Caco-2 (cell line): ENCODE measurements at regions not wholly inside any gene's neighbourhood (a gene's known extent, or its start where the extent isn't known, plus 50 kb on each side); places are given as distances from the start of the nearest gene placed in this dataset.

ENCODE experiments used
- BruUV-seq: library from RNA; stranded (reverse); fragments of 400-500 nt; replicated peaks from 2 replicates; lab custom pipeline; 2021; lab: Mats Ljungman, UMichigan
- CTCF ChIA-PET: fragments of 300-600 bp; sonication (Branson Sonifier 250); formaldehyde crosslinking; loops from one replicate; lab custom pipeline; 2022; ENCODE audit warnings: antibody characterized with exemption; lab: Charles Lee
- POLR2A ChIA-PET: fragments of 300-600 bp; sonication (Branson Sonifier 250); formaldehyde crosslinking; loops from one replicate; lab custom pipeline; 2022; ENCODE audit warnings: antibody characterized with exemption; lab: Charles Lee
- DNase-seq, 2 experiments: peaks; one replicate each; pipeline versions ENCODE4 v3.0.0 to v3.0.0-alpha.2; 2020 to 2022
- H3K27me3 ChIP-seq: replicated peaks from 2 replicates; pipeline ENCODE4 v1.6.0; 2011; ENCODE audit warnings: low read length; ENCODE audit not compliant: control insufficient read depth, insufficient read depth
- H3K36me3 ChIP-seq: 2 replicates; pipeline ENCODE4 v1.5.1; 2011; ENCODE audit warnings: low read length; ENCODE audit not compliant: control insufficient read depth, insufficient read depth
- H3K4me1 ChIP-seq: fragments of 250-450 bp; sonication (Bioruptor Pico); 2 replicates; pipeline ENCODE4 v1.5.1; 2020; ENCODE audit warnings: mild to moderate bottlenecking
- H3K4me3 ChIP-seq: 2 replicates; pipeline ENCODE4 v1.5.1; 2011; ENCODE audit warnings: low read depth, mild to moderate bottlenecking, control low read depth, low read length
- H3K9me3 ChIP-seq: fragments of 250-450 bp; sonication (Bioruptor Pico); 2 replicates; pipeline ENCODE4 v1.5.1; 2020; ENCODE audit warnings: mild to moderate bottlenecking, moderate library complexity
- H3K27ac Mint-ChIP-seq: one replicate; pipeline ENCODE4 v1.8.0; 2022; ENCODE audit warnings: mixed read lengths; ENCODE audit not compliant: unreplicated experiment
- H3K27me3 Mint-ChIP-seq: one replicate; pipeline ENCODE4 v1.8.0; 2022; ENCODE audit warnings: mixed read lengths; ENCODE audit not compliant: insufficient read depth, unreplicated experiment
- H3K36me3 Mint-ChIP-seq: one replicate; pipeline ENCODE4 v1.8.0; 2022; ENCODE audit warnings: mild to moderate bottlenecking, mixed read lengths; ENCODE audit not compliant: insufficient read depth, unreplicated experiment
- H3K4me1 Mint-ChIP-seq: one replicate; pipeline ENCODE4 v1.8.0; 2022; ENCODE audit warnings: low read depth, mixed read lengths; ENCODE audit not compliant: unreplicated experiment
- H3K4me3 Mint-ChIP-seq: one replicate; pipeline ENCODE4 v1.8.0; 2022; ENCODE audit warnings: mild to moderate bottlenecking, moderate library complexity, mixed read lengths; ENCODE audit not compliant: unreplicated experiment
- H3K9me3 Mint-ChIP-seq: one replicate; pipeline ENCODE4 v1.8.0; 2022; ENCODE audit warnings: mixed read lengths; ENCODE audit not compliant: unreplicated experiment
- intact Hi-C: fragments of 100-400 bp; cut with micrococcal nuclease; formaldehyde crosslinking; loops from one replicate; pipeline ENCODE4 v1.10.0; 2022; ENCODE audit not compliant: unreplicated experiment
- TF ChIP-seq, protein P1 (sequence below), 2 experiments: fragments of 200-600 bp in 1 of 2; IDR thresholded peaks; 1 replicate in 1 of 2; 2 replicates in 1 of 2; pipeline versions ENCODE4 v1.5.1 to v1.8.0; 2011 to 2022; ENCODE audit warnings: antibody characterized with exemption in 1 of 2, control low read depth in 1 of 2, inconsistent platforms in 1 of 2, low read depth in 1 of 2, low read length in 1 of 2, mild to moderate bottlenecking in 1 of 2, moderate library complexity in 1 of 2; ENCODE audit not compliant: insufficient read depth in 1 of 2, severe bottlenecking in 1 of 2, unreplicated experiment in 1 of 2

DNA sequence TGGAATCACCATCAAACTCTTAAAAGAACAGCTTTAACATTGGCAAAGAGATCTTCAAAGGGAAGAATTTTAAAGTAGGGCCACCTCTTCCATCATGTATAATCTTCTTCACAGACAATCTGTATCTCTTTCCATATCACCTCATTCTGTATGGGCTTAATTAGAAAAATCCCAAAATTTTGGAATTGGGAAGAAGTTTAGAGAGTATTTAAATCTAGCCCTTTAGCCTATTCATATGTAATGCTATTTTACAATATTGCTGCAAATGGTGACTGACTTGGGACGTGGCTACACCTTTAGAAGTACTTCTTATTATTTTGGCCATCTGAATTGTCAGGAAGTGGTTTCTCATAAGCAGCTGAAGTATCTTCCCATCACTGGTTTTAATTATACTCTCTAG lies 474.3 kb downstream of the RFPL4B start:
- TF ChIP-seq, protein P1, sequence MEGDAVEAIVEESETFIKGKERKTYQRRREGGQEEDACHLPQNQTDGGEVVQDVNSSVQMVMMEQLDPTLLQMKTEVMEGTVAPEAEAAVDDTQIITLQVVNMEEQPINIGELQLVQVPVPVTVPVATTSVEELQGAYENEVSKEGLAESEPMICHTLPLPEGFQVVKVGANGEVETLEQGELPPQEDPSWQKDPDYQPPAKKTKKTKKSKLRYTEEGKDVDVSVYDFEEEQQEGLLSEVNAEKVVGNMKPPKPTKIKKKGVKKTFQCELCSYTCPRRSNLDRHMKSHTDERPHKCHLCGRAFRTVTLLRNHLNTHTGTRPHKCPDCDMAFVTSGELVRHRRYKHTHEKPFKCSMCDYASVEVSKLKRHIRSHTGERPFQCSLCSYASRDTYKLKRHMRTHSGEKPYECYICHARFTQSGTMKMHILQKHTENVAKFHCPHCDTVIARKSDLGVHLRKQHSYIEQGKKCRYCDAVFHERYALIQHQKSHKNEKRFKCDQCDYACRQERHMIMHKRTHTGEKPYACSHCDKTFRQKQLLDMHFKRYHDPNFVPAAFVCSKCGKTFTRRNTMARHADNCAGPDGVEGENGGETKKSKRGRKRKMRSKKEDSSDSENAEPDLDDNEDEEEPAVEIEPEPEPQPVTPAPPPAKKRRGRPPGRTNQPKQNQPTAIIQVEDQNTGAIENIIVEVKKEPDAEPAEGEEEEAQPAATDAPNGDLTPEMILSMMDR (IDR thresholded peaks at IDR 0.05; ENCODE audit: insufficient read depth in 1 of 2, low read depth in 1 of 2, low read length in 1 of 2, severe bottlenecking in 1 of 2, unreplicated experiment in 1 of 2) = no peak
- no peaks in the 10 kb centered on the region for H3K36me3 ChIP-seq
- H3K27me3 Mint-ChIP-seq = no peaks in the 10 kb centered on the region
- DNase-seq = no peak
- no peaks in the 10 kb centered on the region for H3K27me3 ChIP-seq
- intact Hi-C loops = no loop called here
- H3K36me3 Mint-ChIP-seq = no peaks in the 10 kb centered on the region
- no TSS peak for BruUV-seq
- H3K9me3 ChIP-seq = no peaks in the 10 kb centered on the region
- no peaks in the 10 kb centered on the region for H3K4me1 Mint-ChIP-seq
- ChIA-PET CTCF (interaction anchor here (0.8 kb wide), 1 partner anchor 9 kb away, joined by 3 read pairs; no protein-coding TSS in a partner anchor), POLR2A (no interaction called here)
- H3K4me3 Mint-ChIP-seq = no peak overlapping the region
- H3K27ac Mint-ChIP-seq = no peak overlapping the region
- no peaks in the 10 kb centered on the region for H3K9me3 Mint-ChIP-seq
- no peaks in the 10 kb centered on the region for H3K4me1 ChIP-seq
- no peak overlapping the region for H3K4me3 ChIP-seq

DNA sequence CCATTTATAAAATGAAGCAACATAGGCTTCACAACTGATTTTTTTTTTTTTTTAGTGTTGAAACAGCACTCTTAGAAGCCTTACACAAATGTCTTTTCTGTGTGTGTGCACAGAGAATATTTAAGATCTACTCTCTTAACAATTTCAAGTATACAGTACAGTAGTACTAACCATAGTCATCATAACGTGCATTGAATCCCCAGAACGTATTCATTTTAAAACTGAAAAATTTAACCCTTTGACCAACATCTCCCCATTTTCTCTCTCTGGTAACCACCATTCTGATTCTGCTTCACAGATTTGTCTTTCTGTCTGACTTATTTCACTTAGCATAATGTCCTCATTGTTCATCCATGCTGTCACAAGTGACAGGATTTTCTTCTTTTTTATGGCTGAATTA lies 475.6 kb downstream of the RFPL4B start:
- intact Hi-C loops = no loop called here
- no TSS peak for BruUV-seq
- Mint-ChIP-seq H3K27me3 (no peaks in the 10 kb centered on the region), H3K4me1 (no peaks in the 10 kb centered on the region), H3K27ac (no peak overlapping the region), H3K36me3 (no peaks in the 10 kb centered on the region), H3K9me3 (no peaks in the 10 kb centered on the region), H3K4me3 (no peak overlapping the region)
- no peak for DNase-seq
- ChIA-PET POLR2A (no interaction called here), CTCF (no interaction called here)
- Histone ChIP-seq H3K36me3 (no peaks in the 10 kb centered on the region), H3K4me1 (no peaks in the 10 kb centered on the region), H3K4me3 (no peak overlapping the region), H3K9me3 (no peaks in the 10 kb centered on the region), H3K27me3 (no peaks in the 10 kb centered on the region)
- TF ChIP-seq, protein P1 (IDR thresholded peaks at IDR 0.05; ENCODE audit: insufficient read depth in 1 of 2, low read depth in 1 of 2, low read length in 1 of 2, severe bottlenecking in 1 of 2, unreplicated experiment in 1 of 2) = no peak

DNA sequence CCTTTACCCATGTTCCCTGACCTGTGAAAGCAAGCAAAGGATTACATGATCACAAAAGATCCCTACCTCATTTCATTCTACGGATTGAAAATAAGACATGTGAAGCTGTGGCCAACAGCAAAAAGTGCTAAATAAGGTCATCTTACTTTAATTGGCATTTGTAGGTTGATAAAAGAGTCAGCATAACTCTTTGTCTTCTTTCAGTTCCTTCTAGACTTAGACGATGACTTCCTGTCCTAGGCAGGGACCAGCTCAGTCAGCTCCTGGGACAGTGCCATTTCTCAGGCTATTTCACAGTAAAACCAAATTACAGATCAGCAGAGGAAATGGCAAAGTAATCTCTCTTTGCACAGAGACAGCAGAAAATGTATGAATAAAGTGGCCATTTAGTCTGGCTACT lies 480.7 kb downstream of the RFPL4B start:
- no peaks in the 10 kb centered on the region for H3K27me3 Mint-ChIP-seq
- no peaks in the 10 kb centered on the region for H3K9me3 Mint-ChIP-seq
- DNase-seq = no peak
- ChIA-PET CTCF (no interaction called here), POLR2A (no interaction called here)
- Histone ChIP-seq H3K27me3 (no peaks in the 10 kb centered on the region), H3K36me3 (no peaks in the 10 kb centered on the region), H3K4me3 (no peak overlapping the region), H3K9me3 (no peaks in the 10 kb centered on the region), H3K4me1 (no peaks in the 10 kb centered on the region)
- TF ChIP-seq, protein P1 (IDR thresholded peaks at IDR 0.05; ENCODE audit: insufficient read depth in 1 of 2, low read depth in 1 of 2, low read length in 1 of 2, severe bottlenecking in 1 of 2, unreplicated experiment in 1 of 2) = no peak
- H3K27ac Mint-ChIP-seq = no peak overlapping the region
- no TSS peak for BruUV-seq
- no peaks in the 10 kb centered on the region for H3K36me3 Mint-ChIP-seq
- H3K4me3 Mint-ChIP-seq = no peak overlapping the region
- H3K4me1 Mint-ChIP-seq = no peaks in the 10 kb centered on the region
- intact Hi-C loops = no loop called here
